RWPE2 (cell line): ENCODE measurements at regions not wholly inside any gene's neighbourhood (a gene's known extent, or its start where the extent isn't known, plus 50 kb on each side); places are given as distances from the start of the nearest gene placed in this dataset.

ENCODE experiments used
- ATAC-seq: fragments of 200-7000 bp; cut with Tn5 transposase; 3 replicates; pipeline ENCODE4 v1.9.1; 2021; ENCODE audit warnings: low read depth
- DNase-seq: peaks from one replicate; pipeline ENCODE4 v3.0.0-alpha.2; 2020; ENCODE audit warnings: low spot score
- H3K27ac ChIP-seq: fragments of 450-650 bp; 2 replicates; pipeline ENCODE4 v1.5.1; 2017; ENCODE audit warnings: mild to moderate bottlenecking; ENCODE audit not compliant: poor library complexity, severe bottlenecking
- H3K27me3 ChIP-seq: fragments of 250-450 bp; sonication (Bioruptor Pico); 2 replicates; pipeline ENCODE4 v1.5.1; 2021; ENCODE audit warnings: mild to moderate bottlenecking, moderate library complexity; ENCODE audit not compliant: insufficient read depth, poor library complexity, severe bottlenecking
- H3K36me3 ChIP-seq: fragments of 250-450 bp; sonication (Bioruptor Pico); 2 replicates; pipeline ENCODE4 v1.5.1; 2020; ENCODE audit warnings: low read depth, mild to moderate bottlenecking, moderate library complexity
- H3K4me1 ChIP-seq: fragments of 250-450 bp; sonication (Bioruptor Pico); 2 replicates; pipeline ENCODE4 v1.5.1; 2021; ENCODE audit warnings: mild to moderate bottlenecking, moderate library complexity; ENCODE audit not compliant: insufficient read depth, poor library complexity, severe bottlenecking
- H3K4me3 ChIP-seq: fragments of 250-450 bp; sonication (Bioruptor Pico); 2 replicates; pipeline ENCODE4 v1.5.1; 2021; ENCODE audit warnings: mild to moderate bottlenecking, moderate library complexity; ENCODE audit not compliant: severe bottlenecking
- H3K9me3 ChIP-seq: fragments of 250-450 bp; sonication (Bioruptor Pico); 2 replicates; pipeline ENCODE4 v1.5.1; 2021; ENCODE audit warnings: mild to moderate bottlenecking, moderate library complexity; ENCODE audit not compliant: severe bottlenecking
- CTCF ChIP-seq: fragments of 450-650 bp; IDR thresholded peaks from one replicate; pipeline ENCODE4 v1.5.1; 2017; ENCODE audit warnings: mild to moderate bottlenecking, moderate library complexity; ENCODE audit not compliant: poor library complexity, severe bottlenecking

- Histone ChIP-seq H3K4me3 (no peak overlapping the region), H3K36me3 (no peaks in the 10 kb centered on the region), H3K27ac (peak overlapping the region; percentile 32), H3K4me1 (peaks cover 18% of the 10 kb centered on the region), H3K27me3 (no peaks in the 10 kb centered on the region), H3K9me3 (no peaks in the 10 kb centered on the region)
- peak; percentile 8 for TF ChIP-seq CTCF
- ATAC-seq (peak; percentile 43), DNase-seq (no peak)
These were observed 343.6 kb downstream of the NPHP4 start for GRCh38 chr1:5648410-5649165.

- H3K36me3 ChIP-seq = no peaks in the 10 kb centered on the region
- ATAC-seq = no peak
- no peak for TF ChIP-seq CTCF
These were observed 345.0 kb downstream of the NPHP4 start for GRCh38 chr1:5647234-5647633.

GRCh38 chr1:5646486-5647149 is 345.6 kb downstream of the NPHP4 start:
- H3K27ac ChIP-seq = no peak overlapping the region
- no peak for TF ChIP-seq CTCF
- H3K4me3 ChIP-seq = no peak overlapping the region
- H3K4me1 ChIP-seq = peaks cover 2% of the 10 kb centered on the region
- no peaks in the 10 kb centered on the region for H3K9me3 ChIP-seq
- H3K36me3 ChIP-seq = no peaks in the 10 kb centered on the region
- ATAC-seq = no peak
- no peak for DNase-seq
- no peaks in the 10 kb centered on the region for H3K27me3 ChIP-seq

More at GRCh38 chr1:5647234-5647633, 345.0 kb downstream of the NPHP4 start:
- no peak overlapping the region for H3K4me3 ChIP-seq
- DNase-seq = no peak
- H3K4me1 ChIP-seq = peaks cover 8% of the 10 kb centered on the region
- no peaks in the 10 kb centered on the region for H3K9me3 ChIP-seq
- no peaks in the 10 kb centered on the region for H3K27me3 ChIP-seq
- H3K27ac ChIP-seq = no peak overlapping the region

- TF ChIP-seq CTCF = no peak
- DNase-seq = no peak
- H3K4me3 ChIP-seq = no peak overlapping the region
- H3K27ac ChIP-seq = no peak overlapping the region
- no peaks in the 10 kb centered on the region for H3K36me3 ChIP-seq
- no peaks in the 10 kb centered on the region for H3K9me3 ChIP-seq
- ATAC-seq = no peak
- H3K27me3 ChIP-seq = no peaks in the 10 kb centered on the region
- no peaks in the 10 kb centered on the region for H3K4me1 ChIP-seq
These were observed 346.3 kb downstream of the NPHP4 start for GRCh38 chr1:5645929-5646328.

GRCh38 chr1:5645135-5645399 is 347.2 kb downstream of the NPHP4 start:
- DNase-seq (no peak), ATAC-seq (no peak)
- Histone ChIP-seq H3K4me1 (no peaks in the 10 kb centered on the region), H3K27me3 (no peaks in the 10 kb centered on the region), H3K36me3 (no peaks in the 10 kb centered on the region), H3K9me3 (no peaks in the 10 kb centered on the region), H3K27ac (no peak overlapping the region), H3K4me3 (no peak overlapping the region)
- TF ChIP-seq CTCF = no peak
